ENCODE measurements at regions not wholly inside any gene's neighbourhood (a gene's known extent, or its start where the extent isn't known, plus 50 kb on each side); places are given as distances from the start of the nearest gene placed in this dataset.

DNA sequence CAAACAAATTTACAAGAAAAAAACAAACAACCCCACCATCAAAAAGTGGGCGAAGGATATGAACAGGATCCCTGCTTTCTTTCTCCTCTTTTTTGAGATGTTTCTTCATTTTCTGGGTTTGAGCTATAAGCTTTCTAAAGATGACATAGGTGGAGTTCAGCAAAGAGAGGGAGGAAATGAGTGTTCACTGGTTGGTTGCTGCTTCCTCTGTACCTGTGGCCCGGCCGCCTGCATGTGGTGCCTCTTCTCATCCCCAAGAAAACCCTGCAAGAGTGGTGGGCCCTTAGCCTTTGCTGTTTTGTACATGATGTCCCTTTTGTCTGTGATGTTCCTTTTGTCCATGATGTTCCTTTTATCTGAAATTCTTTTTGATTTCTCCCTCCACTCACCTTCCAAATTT lies 178.4 kb upstream of the SERP2 start:
- Histone ChIP-seq H3K79me2 (ENCODE audit: insufficient read depth, low read length) (no peaks in the 10 kb centered on the region), H3K4me1 (ENCODE audit: insufficient read depth, low read length) (no peaks in the 10 kb centered on the region), H3K27me3 (ENCODE audit: insufficient read depth, low read length) (no peaks in the 10 kb centered on the region), H3K18ac (ENCODE audit: insufficient read length, low read depth, low read length) (no peak overlapping the region), H2BK12ac (ENCODE audit: insufficient read length, low read depth, low read length) (no peak overlapping the region), H2BK120ac (ENCODE audit: low read depth, low read length, poor library complexity, severe bottlenecking) (no peak overlapping the region), H4K91ac (ENCODE audit: insufficient read length, low read depth, low read length) (no peak overlapping the region), H3K27ac (ENCODE audit: insufficient read length, low read depth, low read length) (no peak overlapping the region), H2BK20ac (ENCODE audit: low read depth, low read length, poor library complexity, severe bottlenecking) (no peak overlapping the region), H4K5ac (ENCODE audit: insufficient read length, low read depth, low read length) (no peak overlapping the region), H3K9me3 (ENCODE audit: control insufficient read depth, low read depth, low read length) (no peaks in the 10 kb centered on the region), H3K56ac (ENCODE audit: insufficient read length, low read depth, low read length) (no peak overlapping the region), H2AFZ (ENCODE audit: low read length) (no peak overlapping the region), H2BK5ac (ENCODE audit: insufficient read length, low read length) (no peak overlapping the region), H3K23me2 (ENCODE audit: insufficient read length, low read depth, low read length, poor library complexity, severe bottlenecking) (no peaks in the 10 kb centered on the region), H3K23ac (ENCODE audit: insufficient read length, low read depth, low read length) (no peak overlapping the region), H3T11ph (ENCODE audit: low read length) (no peak overlapping the region), H2AK5ac (ENCODE audit: insufficient read length, low read length) (no peak overlapping the region), H3K4me2 (ENCODE audit: insufficient read depth, insufficient read length, low read length) (no peak overlapping the region), H2BK15ac (ENCODE audit: low read depth, low read length) (no peak overlapping the region), H3K4ac (ENCODE audit: low read depth, low read length) (no peak overlapping the region), H4K20me1 (ENCODE audit: control insufficient read depth, insufficient read depth, insufficient read length) (no peaks in the 10 kb centered on the region), H3K14ac (ENCODE audit: insufficient read depth, low read length) (no peak overlapping the region), H4K8ac (replicated peaks; ENCODE audit: insufficient read length, low read depth, low read length) (no peak overlapping the region), H3K9ac (ENCODE audit: extremely low read depth, insufficient read length, low read length) (no peak overlapping the region), H3K79me1 (ENCODE audit: insufficient read depth, low read depth, low read length, poor library complexity, severe bottlenecking) (no peaks in the 10 kb centered on the region)
- no CpG with 5 or more reads among the region's 3 CpGs for WGBS (ENCODE audit: extremely low coverage, insufficient read length, low lambda C conversion rate)
- peaks cover 8% of the 10 kb centered on the region for H3K27me3 Mint-ChIP-seq (ENCODE audit: low read depth)
- TF ChIP-seq, protein P1, sequence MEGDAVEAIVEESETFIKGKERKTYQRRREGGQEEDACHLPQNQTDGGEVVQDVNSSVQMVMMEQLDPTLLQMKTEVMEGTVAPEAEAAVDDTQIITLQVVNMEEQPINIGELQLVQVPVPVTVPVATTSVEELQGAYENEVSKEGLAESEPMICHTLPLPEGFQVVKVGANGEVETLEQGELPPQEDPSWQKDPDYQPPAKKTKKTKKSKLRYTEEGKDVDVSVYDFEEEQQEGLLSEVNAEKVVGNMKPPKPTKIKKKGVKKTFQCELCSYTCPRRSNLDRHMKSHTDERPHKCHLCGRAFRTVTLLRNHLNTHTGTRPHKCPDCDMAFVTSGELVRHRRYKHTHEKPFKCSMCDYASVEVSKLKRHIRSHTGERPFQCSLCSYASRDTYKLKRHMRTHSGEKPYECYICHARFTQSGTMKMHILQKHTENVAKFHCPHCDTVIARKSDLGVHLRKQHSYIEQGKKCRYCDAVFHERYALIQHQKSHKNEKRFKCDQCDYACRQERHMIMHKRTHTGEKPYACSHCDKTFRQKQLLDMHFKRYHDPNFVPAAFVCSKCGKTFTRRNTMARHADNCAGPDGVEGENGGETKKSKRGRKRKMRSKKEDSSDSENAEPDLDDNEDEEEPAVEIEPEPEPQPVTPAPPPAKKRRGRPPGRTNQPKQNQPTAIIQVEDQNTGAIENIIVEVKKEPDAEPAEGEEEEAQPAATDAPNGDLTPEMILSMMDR (conservative IDR thresholded peaks at IDR 0.05), result no peak
- no peak for DNase-seq
- no peaks in the 10 kb centered on the region for H3K36me3 Mint-ChIP-seq (ENCODE audit: insufficient read depth in 1 of 3, low read depth in 3 of 3)
- H3K9me3 Mint-ChIP-seq, result no peaks in the 10 kb centered on the region
- no peak overlapping the region for H3K4me3 Mint-ChIP-seq
- H3K4me1 Mint-ChIP-seq, result peaks cover 0 to 2% of the 10 kb centered on the region in 2 experiments; a peak in 3 of 4 replicates
- H3K27ac Mint-ChIP-seq, result peak overlapping the region in 1 of 3 experiments; percentile 1; a peak in 2 of 7 replicates

All from H9 (cell line).